C4-2B (cell line): ENCODE measurements at regions not wholly inside any gene's neighbourhood (a gene's known extent, or its start where the extent isn't known, plus 50 kb on each side); places are given as distances from the start of the nearest gene placed in this dataset.

Experiments
- H3K27ac ChIP-seq: fragments of 450-650 bp; 2 replicates; pipeline ENCODE4 v1.5.1; 2017
- ZFX ChIP-seq: fragments of 450-650 bp; IDR thresholded peaks from 2 replicates; pipeline ENCODE4 v1.6.1; 2017
- TF ChIP-seq, protein P1 (sequence below): fragments of 450-650 bp; conservative IDR thresholded peaks from 2 replicates; pipeline ENCODE4 v1.5.1; 2017; ENCODE audit warnings: mild to moderate bottlenecking

DNA sequence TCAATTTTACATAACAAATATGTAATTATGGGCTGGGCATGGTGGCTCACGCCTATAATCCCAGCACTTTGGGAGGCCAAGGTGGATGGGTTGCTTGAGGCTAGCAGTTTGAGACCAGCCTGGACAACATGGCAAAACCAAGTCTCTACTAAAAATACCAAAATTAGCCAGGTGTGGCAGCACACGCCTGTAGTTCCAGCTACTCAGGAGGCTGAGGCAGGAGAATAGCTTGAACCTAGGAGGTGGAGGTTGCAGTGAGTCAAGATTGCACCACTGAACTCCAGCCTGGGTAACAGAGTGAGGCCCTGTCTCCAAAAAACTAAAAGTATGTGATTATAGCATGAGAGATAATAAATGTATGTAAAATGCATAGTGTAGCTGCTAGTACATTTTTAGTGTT lies 229.0 kb downstream of the PPARGC1A start:
- no peak for TF ChIP-seq ZFX
- TF ChIP-seq, protein P1, sequence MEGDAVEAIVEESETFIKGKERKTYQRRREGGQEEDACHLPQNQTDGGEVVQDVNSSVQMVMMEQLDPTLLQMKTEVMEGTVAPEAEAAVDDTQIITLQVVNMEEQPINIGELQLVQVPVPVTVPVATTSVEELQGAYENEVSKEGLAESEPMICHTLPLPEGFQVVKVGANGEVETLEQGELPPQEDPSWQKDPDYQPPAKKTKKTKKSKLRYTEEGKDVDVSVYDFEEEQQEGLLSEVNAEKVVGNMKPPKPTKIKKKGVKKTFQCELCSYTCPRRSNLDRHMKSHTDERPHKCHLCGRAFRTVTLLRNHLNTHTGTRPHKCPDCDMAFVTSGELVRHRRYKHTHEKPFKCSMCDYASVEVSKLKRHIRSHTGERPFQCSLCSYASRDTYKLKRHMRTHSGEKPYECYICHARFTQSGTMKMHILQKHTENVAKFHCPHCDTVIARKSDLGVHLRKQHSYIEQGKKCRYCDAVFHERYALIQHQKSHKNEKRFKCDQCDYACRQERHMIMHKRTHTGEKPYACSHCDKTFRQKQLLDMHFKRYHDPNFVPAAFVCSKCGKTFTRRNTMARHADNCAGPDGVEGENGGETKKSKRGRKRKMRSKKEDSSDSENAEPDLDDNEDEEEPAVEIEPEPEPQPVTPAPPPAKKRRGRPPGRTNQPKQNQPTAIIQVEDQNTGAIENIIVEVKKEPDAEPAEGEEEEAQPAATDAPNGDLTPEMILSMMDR = peak; percentile 34
- no peak overlapping the region for H3K27ac ChIP-seq

DNA sequence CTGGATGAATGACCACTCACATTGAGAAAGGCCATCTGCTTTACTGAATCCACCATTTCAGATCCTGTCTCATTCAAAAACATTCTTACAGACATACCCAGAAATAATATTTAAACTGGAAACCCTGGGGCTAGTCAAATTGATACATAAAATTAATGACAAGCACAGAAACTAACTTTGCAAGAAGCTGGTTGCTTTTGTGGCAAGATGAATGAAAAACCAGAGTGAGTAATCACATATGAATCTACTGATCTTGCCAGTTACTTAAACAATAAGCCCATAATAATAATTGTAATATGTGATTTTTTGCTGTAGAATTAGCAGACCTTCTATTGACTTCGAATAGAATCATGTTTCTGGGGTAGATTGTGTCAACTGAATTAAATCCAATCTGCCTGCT lies 235.1 kb downstream of the PPARGC1A start:
- TF ChIP-seq, protein P1 = no peak
- TF ChIP-seq ZFX = no peak
- H3K27ac ChIP-seq = no peak overlapping the region

- TF ChIP-seq, protein P1 = no peak
- no peak for TF ChIP-seq ZFX
- no peak overlapping the region for H3K27ac ChIP-seq
Measured at GRCh38 chr4:23648854-23649596, 240.8 kb downstream of the PPARGC1A start.

- no peak overlapping the region for H3K27ac ChIP-seq
- TF ChIP-seq, protein P1 = no peak
- no peak for TF ChIP-seq ZFX
Measured at GRCh38 chr4:23635468-23635867, 254.4 kb downstream of the PPARGC1A start.

DNA sequence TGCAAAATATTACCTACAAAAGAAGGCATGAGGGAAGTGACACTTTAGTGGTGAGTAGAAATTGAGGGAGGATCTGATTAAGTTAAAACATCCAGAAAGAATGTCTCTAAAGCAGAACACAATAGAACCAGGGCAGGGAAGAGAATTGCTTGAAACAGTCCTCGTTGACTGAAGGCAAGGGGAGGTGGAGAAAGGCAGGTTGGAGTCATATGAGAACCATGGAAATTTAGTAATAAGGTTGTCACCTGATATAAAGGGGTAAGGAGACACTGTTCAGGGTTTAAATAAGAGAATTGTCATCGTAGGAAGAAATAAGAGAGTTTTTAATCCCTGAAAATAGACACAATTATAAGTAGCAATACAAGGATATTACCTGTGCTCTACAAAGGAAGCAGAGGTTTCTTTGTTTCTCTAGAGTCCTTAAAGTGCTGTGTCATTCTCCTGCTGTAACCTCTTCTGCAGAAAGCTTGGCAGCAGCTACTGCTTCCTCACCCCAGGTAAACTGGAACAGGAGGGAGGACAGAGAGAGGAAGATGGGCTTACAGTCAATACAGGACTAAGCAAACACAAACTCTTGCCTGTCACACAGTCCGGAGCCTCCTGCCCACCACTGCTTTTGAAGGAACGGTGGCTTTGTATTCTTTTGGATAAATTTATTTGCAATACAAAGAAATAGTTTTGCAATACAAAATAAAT lies 258.4 kb downstream of the PPARGC1A start:
- no peak for TF ChIP-seq ZFX
- peak overlapping the region; percentile 48; the same call in 1 of the 2 replicates for H3K27ac ChIP-seq

- TF ChIP-seq, protein P1 = no peak
- TF ChIP-seq ZFX = no peak
- H3K27ac ChIP-seq = no peak overlapping the region; the same call in 1 of the 2 replicates
Measured at GRCh38 chr4:23630110-23630509, 259.7 kb downstream of the PPARGC1A start.

GRCh38 chr4:23629421-23629820 lies 260.4 kb downstream of the PPARGC1A start:
- no peak overlapping the region for H3K27ac ChIP-seq
- no peak for TF ChIP-seq ZFX
- TF ChIP-seq, protein P1 = no peak
